Loucy (cell line): ENCODE measurements at regions not wholly inside any gene's neighbourhood (a gene's known extent, or its start where the extent isn't known, plus 50 kb on each side); places are given as distances from the start of the nearest gene placed in this dataset.

Source experiments
- H2AFZ ChIP-seq: fragments of 200-600 bp; sonication (generic); 2 replicates; pipeline ENCODE4 v1.6.0; 2016; ENCODE audit warnings: antibody characterized with exemption, mild to moderate bottlenecking, low read length, moderate library complexity
- H3F3A ChIP-seq: fragments of 200-600 bp; 2 replicates; pipeline ENCODE4 v1.6.0; 2016; ENCODE audit warnings: antibody characterized with exemption, low read depth, mild to moderate bottlenecking
- H3K27me3 ChIP-seq: fragments of 200-600 bp; sonication (generic); 2 replicates; pipeline ENCODE4 v1.6.1; 2014; ENCODE audit warnings: low read length, mild to moderate bottlenecking; ENCODE audit not compliant: insufficient read depth, poor library complexity, severe bottlenecking
- H3K36me3 ChIP-seq: fragments of 200-600 bp; sonication (generic); 2 replicates; pipeline ENCODE4 v1.6.1; 2016; ENCODE audit warnings: low read length; ENCODE audit not compliant: insufficient read depth
- H3K4me1 ChIP-seq: fragments of 200-600 bp; sonication (generic); 2 replicates; pipeline ENCODE4 v1.5.1; 2014; ENCODE audit warnings: low read length, mild to moderate bottlenecking; ENCODE audit not compliant: insufficient read depth, poor library complexity, severe bottlenecking
- H3K4me2 ChIP-seq: fragments of 200-600 bp; sonication (generic); 2 replicates; pipeline ENCODE4 v1.6.0; 2014; ENCODE audit warnings: antibody characterized with exemption, low read length, low read depth, mild to moderate bottlenecking; ENCODE audit not compliant: poor library complexity, severe bottlenecking
- H3K4me3 ChIP-seq: fragments of 200-600 bp; sonication (generic); 2 replicates; pipeline ENCODE4 v1.5.1; 2014; ENCODE audit warnings: low read length, mild to moderate bottlenecking, mixed read lengths; ENCODE audit not compliant: poor library complexity, severe bottlenecking
- H3K79me2 ChIP-seq: fragments of 200-600 bp; sonication (generic); 2 replicates; pipeline ENCODE4 v1.6.1; 2014; ENCODE audit warnings: low read length; ENCODE audit not compliant: insufficient read depth
- H3K9ac ChIP-seq: fragments of 200-600 bp; sonication (generic); 2 replicates; pipeline ENCODE4 v1.6.0; 2014; ENCODE audit warnings: mild to moderate bottlenecking, low read depth, low read length, moderate library complexity; ENCODE audit not compliant: poor library complexity, severe bottlenecking
- H3K9me2 ChIP-seq: fragments of 200-600 bp; sonication (generic); replicated peaks from 2 replicates; pipeline ENCODE4 v1.6.1; 2016; ENCODE audit warnings: low read depth, low read length, mixed read lengths
- H3K9me3 ChIP-seq: fragments of 200-600 bp; sonication (generic); 2 replicates; pipeline ENCODE4 v1.6.1; 2014; ENCODE audit warnings: mild to moderate bottlenecking, antibody characterized with exemption, low read length, low read depth; ENCODE audit not compliant: insufficient read depth
- H4K20me1 ChIP-seq: fragments of 200-600 bp; sonication (generic); 2 replicates; pipeline ENCODE4 v1.6.0; 2014; ENCODE audit warnings: antibody characterized with exemption, low read length, mild to moderate bottlenecking; ENCODE audit not compliant: insufficient read depth, poor library complexity, severe bottlenecking
- EZH2phosphoT487 ChIP-seq: fragments of 200-600 bp; IDR thresholded peaks from 2 replicates; pipeline ENCODE4 v1.6.1; 2018; ENCODE audit warnings: antibody characterized with exemption, mild to moderate bottlenecking, moderate library complexity, borderline replicate concordance
- TF ChIP-seq, protein P1 (sequence below): fragments of 200-600 bp; sonication (generic); conservative IDR thresholded peaks from 2 replicates; pipeline ENCODE4 v1.5.1; 2014; ENCODE audit warnings: mild to moderate bottlenecking, antibody characterized with exemption, low read length

DNA sequence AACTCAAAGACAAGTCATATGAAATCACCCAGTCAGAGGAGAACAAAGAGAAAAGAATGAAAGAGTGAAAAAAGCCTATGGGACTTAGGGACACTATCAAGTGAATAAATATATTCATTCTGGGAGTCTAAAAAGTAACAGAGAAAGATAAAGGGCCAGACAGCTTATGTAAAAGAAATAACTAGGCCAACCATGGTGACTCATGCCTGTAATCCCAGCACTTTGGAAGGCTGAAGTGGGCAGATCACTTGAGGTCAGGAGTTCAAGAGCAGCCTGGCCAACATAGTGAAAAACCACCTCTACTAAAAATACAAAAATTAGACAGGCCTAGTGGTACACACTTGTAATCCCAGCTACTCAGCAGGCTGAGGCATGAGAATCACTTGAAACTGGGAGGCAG is 154.7 kb upstream of the TMEM106B start:
- H3K4me3 ChIP-seq: no peak overlapping the region
- H3K4me1 ChIP-seq: no peaks in the 10 kb centered on the region
- H3F3A ChIP-seq: no peaks in the 10 kb centered on the region
- TF ChIP-seq EZH2phosphoT487: no peak
- TF ChIP-seq, protein P1, sequence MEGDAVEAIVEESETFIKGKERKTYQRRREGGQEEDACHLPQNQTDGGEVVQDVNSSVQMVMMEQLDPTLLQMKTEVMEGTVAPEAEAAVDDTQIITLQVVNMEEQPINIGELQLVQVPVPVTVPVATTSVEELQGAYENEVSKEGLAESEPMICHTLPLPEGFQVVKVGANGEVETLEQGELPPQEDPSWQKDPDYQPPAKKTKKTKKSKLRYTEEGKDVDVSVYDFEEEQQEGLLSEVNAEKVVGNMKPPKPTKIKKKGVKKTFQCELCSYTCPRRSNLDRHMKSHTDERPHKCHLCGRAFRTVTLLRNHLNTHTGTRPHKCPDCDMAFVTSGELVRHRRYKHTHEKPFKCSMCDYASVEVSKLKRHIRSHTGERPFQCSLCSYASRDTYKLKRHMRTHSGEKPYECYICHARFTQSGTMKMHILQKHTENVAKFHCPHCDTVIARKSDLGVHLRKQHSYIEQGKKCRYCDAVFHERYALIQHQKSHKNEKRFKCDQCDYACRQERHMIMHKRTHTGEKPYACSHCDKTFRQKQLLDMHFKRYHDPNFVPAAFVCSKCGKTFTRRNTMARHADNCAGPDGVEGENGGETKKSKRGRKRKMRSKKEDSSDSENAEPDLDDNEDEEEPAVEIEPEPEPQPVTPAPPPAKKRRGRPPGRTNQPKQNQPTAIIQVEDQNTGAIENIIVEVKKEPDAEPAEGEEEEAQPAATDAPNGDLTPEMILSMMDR: no peak
- no peaks in the 10 kb centered on the region for H3K9me2 ChIP-seq
- H3K4me2 ChIP-seq: no peak overlapping the region
- H3K9ac ChIP-seq: no peak overlapping the region
- no peaks in the 10 kb centered on the region for H3K27me3 ChIP-seq
- H3K9me3 ChIP-seq: no peaks in the 10 kb centered on the region
- H3K36me3 ChIP-seq: no peaks in the 10 kb centered on the region
- no peaks in the 10 kb centered on the region for H4K20me1 ChIP-seq
- no peaks in the 10 kb centered on the region for H3K79me2 ChIP-seq
- no peak overlapping the region for H2AFZ ChIP-seq

DNA sequence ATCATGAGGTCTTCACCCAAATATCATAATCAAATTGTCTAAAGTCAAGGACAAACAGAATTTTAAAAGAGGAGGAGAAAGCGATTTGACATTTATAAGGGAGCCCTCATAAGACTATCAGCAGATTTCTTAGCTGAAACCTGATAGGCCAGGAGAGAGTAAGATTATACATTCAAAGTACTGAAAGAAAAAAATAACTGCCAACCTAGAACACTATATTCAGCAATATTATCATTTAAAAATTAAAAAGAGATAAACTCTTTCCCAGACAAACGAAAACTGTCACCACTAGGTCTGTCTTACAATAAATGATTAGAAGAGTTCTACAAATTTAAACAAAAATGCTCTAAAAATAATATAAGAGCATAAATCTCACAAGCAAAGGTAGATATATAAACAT is 154.1 kb upstream of the TMEM106B start:
- Histone ChIP-seq H4K20me1 (no peaks in the 10 kb centered on the region), H3K9me2 (no peaks in the 10 kb centered on the region), H3K4me3 (no peak overlapping the region), H3K4me1 (no peaks in the 10 kb centered on the region), H3K4me2 (no peak overlapping the region), H3F3A (no peaks in the 10 kb centered on the region), H3K27me3 (no peaks in the 10 kb centered on the region), H3K36me3 (no peaks in the 10 kb centered on the region), H3K9ac (no peak overlapping the region), H3K79me2 (no peaks in the 10 kb centered on the region), H3K9me3 (no peaks in the 10 kb centered on the region), H2AFZ (no peak overlapping the region)
- TF ChIP-seq, protein P1: no peak
- no peak for TF ChIP-seq EZH2phosphoT487

DNA sequence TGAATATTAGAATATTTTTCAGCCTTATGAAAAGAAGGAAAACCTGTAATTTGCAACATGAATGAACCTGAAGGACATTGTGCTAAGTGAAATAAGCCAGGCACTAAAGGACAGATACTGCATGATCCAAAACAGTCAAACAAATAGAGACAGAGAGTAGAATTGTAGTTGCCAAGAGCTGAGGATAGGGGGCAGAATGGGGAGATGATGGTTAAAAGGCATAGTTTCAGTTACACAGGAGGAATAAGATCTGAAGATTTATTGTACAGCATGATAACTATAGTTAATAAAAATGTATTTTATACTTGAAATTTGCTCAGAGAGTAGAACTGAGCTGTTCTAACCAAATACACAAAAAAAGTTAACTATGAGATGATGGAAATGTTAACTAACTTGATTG is 149.0 kb upstream of the TMEM106B start:
- Histone ChIP-seq H2AFZ (no peak overlapping the region), H3K36me3 (no peaks in the 10 kb centered on the region), H3K79me2 (no peaks in the 10 kb centered on the region), H3K4me3 (no peak overlapping the region), H3K9ac (no peak overlapping the region), H4K20me1 (no peaks in the 10 kb centered on the region), H3K9me3 (no peaks in the 10 kb centered on the region), H3K27me3 (no peaks in the 10 kb centered on the region), H3K9me2 (no peaks in the 10 kb centered on the region), H3K4me2 (no peak overlapping the region), H3F3A (no peaks in the 10 kb centered on the region), H3K4me1 (no peaks in the 10 kb centered on the region)
- TF ChIP-seq, protein P1: peak; percentile 64
- no peak for TF ChIP-seq EZH2phosphoT487
